Common myeloid progenitor, CD34-positive (primary cell): ENCODE measurements at regions not wholly inside any gene's neighbourhood (a gene's known extent, or its start where the extent isn't known, plus 50 kb on each side); places are given as distances from the start of the nearest gene placed in this dataset.

Source experiments
- CTCF ChIA-PET: fragments of 350-600 bp; sonication (Branson Sonifier 250); formaldehyde crosslinking; loops from one replicate; lab custom pipeline; 2021; ENCODE audit warnings: antibody characterized with exemption; lab: Charles Lee
- POLR2A ChIA-PET: fragments of 350-600 bp; sonication (Branson Sonifier 250); formaldehyde crosslinking; loops from one replicate; lab custom pipeline; 2021; ENCODE audit warnings: antibody characterized with exemption; lab: Charles Lee
- DNase-seq, 3 donors: peaks; one replicate each; pipeline versions ENCODE4 v3.0.0 to v3.0.0-alpha.2; 2013
- H3K27ac ChIP-seq, 2 experiments: 1 replicate in 1 of 2; 2 replicates in 1 of 2; pipeline ENCODE4 v1.7.0; 2013; ENCODE audit warnings: inconsistent platforms in 2 of 2, low read length in 2 of 2, mild to moderate bottlenecking in 2 of 2, low read depth in 1 of 2, moderate library complexity in 1 of 2; ENCODE audit not compliant: severe bottlenecking in 2 of 2, insufficient read depth in 1 of 2, poor library complexity in 1 of 2
- H3K27me3 ChIP-seq, 5 experiments: replicated peaks in 2 of 5; 1 replicate in 3 of 5; 2 replicates in 2 of 5; pipeline versions ENCODE4 v1.6.1 to v1.7.0; 2013; ENCODE audit warnings: low read length in 4 of 5, mild to moderate bottlenecking in 2 of 5, moderate library complexity in 2 of 5, inconsistent platforms in 1 of 5; ENCODE audit not compliant: insufficient read depth in 5 of 5, control insufficient read depth in 4 of 5
- H3K36me3 ChIP-seq, 4 experiments: 1 replicate in 2 of 4; 2 replicates in 2 of 4; pipeline versions ENCODE4 v1.6.1 to v1.7.0; 2013; ENCODE audit warnings: low read length in 3 of 4, control low read depth in 1 of 4, mild to moderate bottlenecking in 1 of 4; ENCODE audit not compliant: control insufficient read depth in 4 of 4, insufficient read depth in 4 of 4
- H3K4me1 ChIP-seq, 4 experiments: 1 replicate in 3 of 4; 2 replicates in 1 of 4; pipeline versions ENCODE4 v1.6.1 to v1.7.1; 2013; ENCODE audit warnings: low read length in 3 of 4, mild to moderate bottlenecking in 3 of 4, control low read depth in 1 of 4, inconsistent platforms in 1 of 4, moderate library complexity in 1 of 4; ENCODE audit not compliant: control insufficient read depth in 4 of 4, insufficient read depth in 4 of 4; ENCODE audit errors: control extremely low read depth in 1 of 4
- H3K4me3 ChIP-seq, 7 experiments: 1 replicate in 4 of 7; 2 replicates in 3 of 7; pipeline versions ENCODE4 v1.5.1 to v1.7.0; 2013; ENCODE audit warnings: mild to moderate bottlenecking in 7 of 7, low read length in 6 of 7, moderate library complexity in 6 of 7, inconsistent platforms in 2 of 7, low read depth in 2 of 7, control low read depth in 1 of 7; ENCODE audit not compliant: insufficient read depth in 4 of 7, control insufficient read depth in 1 of 7; ENCODE audit errors: extremely low read depth in 1 of 7
- H3K9me3 ChIP-seq, 5 experiments: 1 replicate in 4 of 5; 2 replicates in 1 of 5; pipeline versions ENCODE4 v1.6.1 to v1.7.1; 2013; ENCODE audit warnings: low read length in 4 of 5, mild to moderate bottlenecking in 2 of 5, inconsistent platforms in 1 of 5, low read depth in 1 of 5, moderate library complexity in 1 of 5; ENCODE audit not compliant: control insufficient read depth in 4 of 5, insufficient read depth in 2 of 5; ENCODE audit errors: control extremely low read depth in 1 of 5
- WGBS: methylation state at CpG from one replicate; pipeline ENCODE4 v1.1.5; 2013; ENCODE audit not compliant: insufficient coverage; 5-methylcytosine and 5-hydroxymethylcytosine counted together

GRCh38 chr1:38670544-38671122, 188.9 kb downstream of the RRAGC start:
- Histone ChIP-seq H3K36me3 (no peaks in the 10 kb centered on the region), H3K27me3 (peaks cover 0 to 16% (median 0%) of the 10 kb centered on the region in 5 experiments), H3K4me3 (no peak overlapping the region), H3K9me3 (peaks cover 0 to 5% (median 2%) of the 10 kb centered on the region in 5 experiments), H3K4me1 (no peaks in the 10 kb centered on the region), H3K27ac (no peak overlapping the region)
- ChIA-PET POLR2A (no interaction called here), CTCF (no interaction called here)
- WGBS = 100% methylated on average over 3 of the region's 4 CpGs
- no peak for DNase-seq

GRCh38 chr1:38667626-38668025, 191.9 kb downstream of the RRAGC start:
- Histone ChIP-seq H3K4me1 (no peaks in the 10 kb centered on the region), H3K36me3 (no peaks in the 10 kb centered on the region), H3K9me3 (peaks cover 0 to 12% (median 2%) of the 10 kb centered on the region in 5 experiments), H3K4me3 (no peak overlapping the region), H3K27ac (no peak overlapping the region), H3K27me3 (peaks cover 0 to 29% (median 0%) of the 10 kb centered on the region in 5 experiments)
- WGBS = 78% methylated on average over 1 of the region's 4 CpGs
- no peak for DNase-seq
- CTCF ChIA-PET = interaction anchor here (0.6 kb wide), 1 partner anchor 418 kb away, joined by 3 read pairs; no protein-coding TSS in a partner anchor
- POLR2A ChIA-PET = no interaction called here

- Histone ChIP-seq H3K4me3 (no peak overlapping the region), H3K9me3 (peaks cover 0 to 18% (median 0%) of the 10 kb centered on the region in 5 experiments), H3K27me3 (peaks cover 0 to 28% (median 7%) of the 10 kb centered on the region in 5 experiments), H3K36me3 (no peaks in the 10 kb centered on the region), H3K27ac (no peak overlapping the region), H3K4me1 (no peaks in the 10 kb centered on the region)
- CTCF ChIA-PET = interaction anchor here (0.7 kb wide), 1 partner anchor 1364 kb away, joined by 3 read pairs; no protein-coding TSS in a partner anchor
- no peak for DNase-seq
- POLR2A ChIA-PET = no interaction called here
- 80% methylated on average over 6 of the region's 7 CpGs for WGBS
Observed at GRCh38 chr1:38662126-38662525, 197.4 kb downstream of the RRAGC start.

- Histone ChIP-seq H3K27ac (no peak overlapping the region), H3K4me3 (no peak overlapping the region), H3K4me1 (no peaks in the 10 kb centered on the region), H3K27me3 (peaks cover 0 to 31% (median 7%) of the 10 kb centered on the region in 5 experiments), H3K36me3 (no peaks in the 10 kb centered on the region), H3K9me3 (peaks cover 0 to 10% (median 0%) of the 10 kb centered on the region in 5 experiments)
- ChIA-PET CTCF (no interaction called here), POLR2A (no interaction called here)
- WGBS = no CpG with 5 or more reads among the region's 1 CpG
- DNase-seq = no peak
Observed at GRCh38 chr1:38658883-38659282, 200.7 kb downstream of the RRAGC start.

GRCh38 chr1:38657873-38658272, 201.7 kb downstream of the RRAGC start:
- no peak for DNase-seq
- ChIA-PET POLR2A (no interaction called here), CTCF (no interaction called here)
- H3K9me3 ChIP-seq = peaks cover 0 to 10% (median 0%) of the 10 kb centered on the region in 5 experiments
- H3K4me3 ChIP-seq = no peak overlapping the region
- H3K4me1 ChIP-seq = no peaks in the 10 kb centered on the region
- H3K27me3 ChIP-seq = peaks cover 0 to 24% (median 7%) of the 10 kb centered on the region in 5 experiments
- H3K27ac ChIP-seq = no peak overlapping the region
- no CpG with 5 or more reads among the region's 2 CpGs for whole genome bisulfite sequencing
- no peaks in the 10 kb centered on the region for H3K36me3 ChIP-seq

GRCh38 chr1:38657207-38657840, 202.2 kb downstream of the RRAGC start:
- no peaks in the 10 kb centered on the region for H3K36me3 ChIP-seq
- 78% methylated on average over 2 of the region's 3 CpGs for WGBS
- CTCF ChIA-PET = interaction anchor here (1.0 kb wide), 1 partner anchor 17 kb away, joined by 3 read pairs; no protein-coding TSS in a partner anchor
- DNase-seq = no peak
- H3K27me3 ChIP-seq = peaks cover 0 to 23% (median 7%) of the 10 kb centered on the region in 5 experiments
- H3K4me1 ChIP-seq = no peaks in the 10 kb centered on the region
- peaks cover 0 to 10% (median 0%) of the 10 kb centered on the region in 5 experiments for H3K9me3 ChIP-seq
- H3K4me3 ChIP-seq = no peak overlapping the region
- POLR2A ChIA-PET = no interaction called here
- no peak overlapping the region for H3K27ac ChIP-seq

GRCh38 chr1:38656726-38657125, 202.8 kb downstream of the RRAGC start:
- peaks cover 0 to 19% (median 7%) of the 10 kb centered on the region in 5 experiments for H3K27me3 ChIP-seq
- H3K4me1 ChIP-seq = no peaks in the 10 kb centered on the region
- ChIA-PET POLR2A (no interaction called here), CTCF (interaction anchor here (1.0 kb wide), 1 partner anchor 17 kb away, joined by 3 read pairs; no protein-coding TSS in a partner anchor)
- 72% methylated on average over 2 of the region's 4 CpGs for WGBS
- H3K4me3 ChIP-seq = no peak overlapping the region
- H3K9me3 ChIP-seq = peaks cover 0 to 10% (median 0%) of the 10 kb centered on the region in 5 experiments
- DNase-seq = no peak
- H3K36me3 ChIP-seq = no peaks in the 10 kb centered on the region
- no peak overlapping the region for H3K27ac ChIP-seq
